ENCODE measurements at regions not wholly inside any gene's neighbourhood (a gene's known extent, or its start where the extent isn't known, plus 50 kb on each side); places are given as distances from the start of the nearest gene placed in this dataset.

GRCh38 chr9:33633636-33634035, 109.6 kb downstream of the ANKRD18B start:
- TF ChIP-seq CTCF (IDR thresholded peaks at IDR 0.05) (no peak), POLR2A (IDR thresholded peaks at IDR 0.05) (no peak)
